Muscle layer of duodenum (tissue), 2 donors: ENCODE measurements at regions not wholly inside any gene's neighbourhood (a gene's known extent, or its start where the extent isn't known, plus 50 kb on each side); places are given as distances from the start of the nearest gene placed in this dataset.

Source experiments
- H3K27ac ChIP-seq: one replicate; pipeline ENCODE4 v1.7.0; 2013; ENCODE audit warnings: mild to moderate bottlenecking, low read length
- H3K27me3 ChIP-seq: one replicate; pipeline ENCODE4 v1.7.0; 2013; ENCODE audit warnings: low read depth, mild to moderate bottlenecking, control low read depth, low read length
- H3K36me3 ChIP-seq, 2 donors: one replicate each; pipeline ENCODE4 v1.7.0; 2013; ENCODE audit warnings: low read length in 2 of 2, control low read depth in 1 of 2, mild to moderate bottlenecking in 1 of 2; ENCODE audit not compliant: insufficient read depth in 2 of 2, control insufficient read depth in 1 of 2
- H3K4me1 ChIP-seq, 2 donors: one replicate each; pipeline ENCODE4 v1.7.0; 2013; ENCODE audit warnings: low read length in 2 of 2, mild to moderate bottlenecking in 2 of 2, control low read depth in 1 of 2, moderate library complexity in 1 of 2; ENCODE audit not compliant: insufficient read depth in 2 of 2, control insufficient read depth in 1 of 2
- H3K4me3 ChIP-seq, 2 donors: one replicate each; pipeline ENCODE4 v1.7.0; 2013; ENCODE audit warnings: low read length in 2 of 2, low read depth in 1 of 2, mild to moderate bottlenecking in 1 of 2
- H3K9me3 ChIP-seq, 2 donors: one replicate each; pipeline ENCODE4 v1.7.0; 2013; ENCODE audit warnings: low read length in 2 of 2, control low read depth in 1 of 2, mild to moderate bottlenecking in 1 of 2; ENCODE audit not compliant: control insufficient read depth in 1 of 2
- donor health status: healthy.

DNA sequence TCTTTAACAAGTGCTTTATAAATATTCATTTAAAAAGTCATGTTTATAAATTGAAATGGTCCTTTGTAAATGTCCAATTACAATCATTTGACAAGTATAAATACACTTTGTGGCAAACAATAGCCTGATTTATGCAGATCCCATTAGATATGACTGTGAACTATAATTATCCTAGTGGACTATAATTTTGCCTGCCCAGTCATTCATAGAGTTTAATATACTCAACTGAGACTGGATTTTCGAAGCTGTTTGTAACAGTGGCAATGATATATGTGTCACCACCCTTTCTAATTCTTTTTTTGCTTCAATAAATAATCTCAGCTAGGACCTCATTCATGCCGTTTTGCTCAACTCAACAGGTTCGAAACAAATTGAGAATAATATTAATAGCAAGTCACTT is 732.0 kb downstream of the PCDH18 start:
- no peaks in the 10 kb centered on the region for H3K27me3 ChIP-seq
- no peaks in the 10 kb centered on the region for H3K9me3 ChIP-seq
- no peak overlapping the region for H3K4me3 ChIP-seq
- H3K36me3 ChIP-seq: no peaks in the 10 kb centered on the region
- no peak overlapping the region for H3K27ac ChIP-seq
- H3K4me1 ChIP-seq: no peaks in the 10 kb centered on the region

DNA sequence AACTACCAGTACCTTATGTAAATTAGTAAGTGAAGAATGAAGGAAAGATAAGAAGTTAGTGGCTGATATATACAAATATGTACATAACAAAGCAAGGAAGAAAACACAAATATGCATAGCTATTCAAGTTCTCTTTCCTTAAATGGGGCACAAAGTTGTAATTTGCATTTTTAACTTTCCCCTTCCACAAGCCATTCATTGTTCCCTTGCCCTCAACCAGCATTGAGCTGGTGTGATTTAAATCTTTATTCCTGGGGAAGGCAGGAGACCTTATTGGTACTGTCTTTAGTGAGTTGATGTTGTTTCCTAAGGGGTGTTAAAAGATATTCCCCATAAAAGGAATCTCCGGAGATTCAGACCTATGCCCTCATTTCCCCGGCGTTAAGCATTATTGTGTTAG is 735.3 kb downstream of the PCDH18 start:
- Histone ChIP-seq H3K4me1 (no peaks in the 10 kb centered on the region), H3K27me3 (no peaks in the 10 kb centered on the region), H3K27ac (no peak overlapping the region), H3K4me3 (no peak overlapping the region), H3K36me3 (no peaks in the 10 kb centered on the region), H3K9me3 (no peaks in the 10 kb centered on the region)

DNA sequence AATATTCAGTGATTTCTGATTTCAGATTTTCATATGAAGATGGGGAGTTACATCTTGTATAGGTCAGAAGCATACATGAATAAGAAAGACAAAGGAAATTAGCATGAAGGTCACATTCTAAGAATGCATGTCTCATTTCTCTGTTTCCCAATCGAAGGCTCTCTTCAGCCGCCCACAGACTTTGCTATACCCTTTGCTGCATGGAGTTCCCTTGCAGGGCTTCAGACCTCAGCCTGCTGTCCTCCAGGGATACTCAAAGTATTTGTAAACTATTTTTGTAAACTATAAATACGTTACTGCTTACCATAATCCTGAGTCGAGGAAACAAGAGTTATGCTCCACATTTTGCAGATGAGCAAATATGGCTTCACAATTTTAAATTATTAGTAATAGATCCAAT is 738.4 kb downstream of the PCDH18 start:
- H3K36me3 ChIP-seq: no peaks in the 10 kb centered on the region
- H3K4me1 ChIP-seq: no peaks in the 10 kb centered on the region
- no peaks in the 10 kb centered on the region for H3K27me3 ChIP-seq
- H3K27ac ChIP-seq: no peak overlapping the region
- no peak overlapping the region for H3K4me3 ChIP-seq
- H3K9me3 ChIP-seq: no peaks in the 10 kb centered on the region

DNA sequence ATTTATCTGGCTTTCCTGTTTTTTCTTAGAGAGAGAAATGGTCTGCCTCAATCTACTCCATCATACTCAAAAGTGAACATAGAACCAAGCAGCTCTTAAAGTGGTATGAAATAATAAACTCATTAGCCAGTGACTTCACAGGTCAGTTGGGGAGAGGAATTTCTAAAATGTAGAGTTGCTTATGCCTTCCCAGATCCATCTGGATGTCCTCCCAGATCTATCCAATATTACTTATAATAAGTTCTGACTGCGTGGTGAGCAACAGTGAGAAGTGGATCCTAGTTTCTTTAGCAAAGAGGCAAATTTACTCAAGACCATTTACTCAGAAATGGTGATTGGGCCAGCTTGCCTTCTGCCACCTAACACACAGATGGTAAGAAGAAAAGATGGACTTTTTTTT is 748.0 kb downstream of the PCDH18 start:
- H3K27ac ChIP-seq: no peak overlapping the region
- H3K4me3 ChIP-seq: no peak overlapping the region
- H3K27me3 ChIP-seq: no peaks in the 10 kb centered on the region
- no peaks in the 10 kb centered on the region for H3K9me3 ChIP-seq
- H3K4me1 ChIP-seq: peaks cover 0 to 2% of the 10 kb centered on the region in 2 donors
- no peaks in the 10 kb centered on the region for H3K36me3 ChIP-seq

DNA sequence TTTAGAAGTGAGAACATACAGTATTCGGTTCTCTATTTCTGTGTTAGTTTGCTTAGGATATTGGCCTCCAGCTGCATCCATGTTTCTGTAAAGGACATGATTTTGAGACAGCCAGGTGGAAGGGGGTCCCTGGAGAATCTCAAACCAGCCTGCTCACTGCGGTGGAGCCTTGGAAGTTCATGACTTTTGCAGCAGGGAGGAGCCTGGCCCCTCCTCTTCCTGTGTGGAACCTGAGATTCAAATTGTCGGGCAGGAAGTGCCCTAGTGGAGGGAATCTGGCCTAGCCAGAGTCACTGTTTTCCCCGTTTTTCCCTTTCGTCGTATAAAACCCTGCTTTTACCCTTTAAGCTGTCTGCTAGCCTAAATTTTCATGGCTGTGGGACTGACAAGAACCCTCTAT is 762.6 kb downstream of the PCDH18 start:
- Histone ChIP-seq H3K4me1 (no peaks in the 10 kb centered on the region), H3K9me3 (no peaks in the 10 kb centered on the region), H3K27ac (no peak overlapping the region), H3K27me3 (no peaks in the 10 kb centered on the region), H3K36me3 (no peaks in the 10 kb centered on the region), H3K4me3 (no peak overlapping the region)

DNA sequence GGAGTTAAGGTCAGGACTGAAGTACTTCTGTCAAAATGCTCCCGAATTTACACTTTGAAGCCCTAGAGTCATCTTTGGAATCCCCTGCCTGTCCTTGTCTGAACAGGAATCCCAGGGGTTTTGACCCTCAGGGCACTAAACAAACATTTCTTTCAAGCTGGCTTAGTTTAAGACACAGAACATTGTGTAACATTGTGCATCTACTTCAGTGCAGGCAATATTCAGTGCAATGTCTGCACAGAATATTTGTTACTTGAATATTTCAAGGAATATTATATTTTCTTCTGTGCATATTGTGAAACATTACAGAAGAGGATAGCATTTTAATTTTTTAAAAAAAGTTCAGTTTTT is 763.4 kb downstream of the PCDH18 start:
- H3K27me3 ChIP-seq: no peaks in the 10 kb centered on the region
- no peaks in the 10 kb centered on the region for H3K4me1 ChIP-seq
- no peaks in the 10 kb centered on the region for H3K36me3 ChIP-seq
- H3K4me3 ChIP-seq: no peak overlapping the region
- H3K27ac ChIP-seq: no peak overlapping the region
- H3K9me3 ChIP-seq: no peaks in the 10 kb centered on the region

DNA sequence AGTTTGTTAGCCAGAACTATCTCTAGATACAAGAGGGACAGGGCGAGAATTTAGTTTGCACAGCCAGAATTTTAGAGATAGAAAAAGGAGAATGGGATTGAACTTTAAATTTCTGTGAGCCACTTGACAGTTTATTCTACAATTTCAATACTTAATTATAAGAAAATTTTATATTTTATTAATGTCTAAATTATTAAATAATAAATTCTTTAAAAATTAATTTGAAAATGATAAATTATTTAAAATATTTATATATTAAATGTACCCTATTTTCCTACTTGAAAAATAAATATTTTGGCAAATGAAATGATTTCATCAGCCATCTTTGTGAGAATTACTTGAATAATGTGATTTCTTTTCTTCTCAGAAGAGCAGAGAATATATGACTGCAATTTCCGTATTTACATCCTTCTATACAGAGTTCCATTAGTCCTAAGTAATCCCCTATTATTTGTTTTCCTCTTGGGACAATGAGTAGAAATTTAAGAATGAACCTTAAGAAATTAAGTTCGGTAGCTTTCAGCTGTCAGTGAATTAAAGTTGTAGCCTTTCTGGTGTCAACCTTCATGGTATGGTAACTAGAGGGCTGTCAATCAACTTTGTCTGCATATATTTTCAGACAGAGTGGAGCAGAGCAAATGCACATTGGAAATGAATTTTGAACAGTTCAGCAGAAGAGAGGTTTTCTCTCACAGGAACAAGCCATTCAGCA is 763.9 kb downstream of the PCDH18 start:
- no peaks in the 10 kb centered on the region for H3K27me3 ChIP-seq
- no peaks in the 10 kb centered on the region for H3K36me3 ChIP-seq
- no peak overlapping the region for H3K4me3 ChIP-seq
- H3K4me1 ChIP-seq: no peaks in the 10 kb centered on the region
- no peaks in the 10 kb centered on the region for H3K9me3 ChIP-seq
- H3K27ac ChIP-seq: no peak overlapping the region

DNA sequence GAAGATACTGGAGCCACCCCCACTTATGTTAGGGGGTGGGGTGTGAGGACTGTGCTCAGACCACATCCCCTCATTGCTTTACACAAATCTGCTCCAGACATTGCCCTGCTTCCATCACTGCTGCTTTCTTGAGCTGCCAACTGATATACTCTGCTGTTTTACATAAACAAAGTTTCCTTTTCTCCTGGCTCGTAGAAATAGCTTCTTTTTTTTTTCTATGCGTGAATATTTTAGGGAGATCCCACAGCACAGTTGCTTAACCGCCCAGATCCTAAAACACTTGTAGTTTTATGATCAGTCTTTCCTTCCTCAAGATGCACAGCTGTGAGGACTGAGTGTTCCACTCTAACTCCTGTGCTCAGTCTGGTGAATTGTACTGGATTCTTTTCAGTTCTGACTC is 768.4 kb downstream of the PCDH18 start:
- Histone ChIP-seq H3K9me3 (no peaks in the 10 kb centered on the region), H3K4me3 (no peak overlapping the region), H3K36me3 (no peaks in the 10 kb centered on the region), H3K27ac (no peak overlapping the region), H3K27me3 (no peaks in the 10 kb centered on the region), H3K4me1 (no peaks in the 10 kb centered on the region)

DNA sequence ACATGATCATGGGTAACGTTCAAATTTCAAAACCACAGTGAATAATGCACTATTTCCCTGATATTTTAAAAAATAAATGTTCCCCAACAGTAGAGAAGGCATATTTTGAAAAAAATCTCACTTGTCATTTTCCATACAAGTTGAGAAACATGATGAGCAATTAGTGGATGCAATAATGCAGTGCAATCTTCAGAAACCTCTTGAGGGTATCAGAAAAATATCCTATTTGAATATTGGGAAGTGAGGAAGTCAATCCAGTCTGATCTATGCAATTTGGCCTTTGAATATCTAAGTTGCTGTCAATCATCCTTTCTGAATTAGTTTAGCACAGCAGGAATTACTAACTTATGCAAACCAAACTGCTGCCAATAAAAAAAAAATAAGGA is 776.8 kb downstream of the PCDH18 start:
- Histone ChIP-seq H3K9me3 (no peaks in the 10 kb centered on the region), H3K27me3 (no peaks in the 10 kb centered on the region), H3K4me1 (no peaks in the 10 kb centered on the region), H3K4me3 (no peak overlapping the region), H3K27ac (no peak overlapping the region), H3K36me3 (no peaks in the 10 kb centered on the region)

DNA sequence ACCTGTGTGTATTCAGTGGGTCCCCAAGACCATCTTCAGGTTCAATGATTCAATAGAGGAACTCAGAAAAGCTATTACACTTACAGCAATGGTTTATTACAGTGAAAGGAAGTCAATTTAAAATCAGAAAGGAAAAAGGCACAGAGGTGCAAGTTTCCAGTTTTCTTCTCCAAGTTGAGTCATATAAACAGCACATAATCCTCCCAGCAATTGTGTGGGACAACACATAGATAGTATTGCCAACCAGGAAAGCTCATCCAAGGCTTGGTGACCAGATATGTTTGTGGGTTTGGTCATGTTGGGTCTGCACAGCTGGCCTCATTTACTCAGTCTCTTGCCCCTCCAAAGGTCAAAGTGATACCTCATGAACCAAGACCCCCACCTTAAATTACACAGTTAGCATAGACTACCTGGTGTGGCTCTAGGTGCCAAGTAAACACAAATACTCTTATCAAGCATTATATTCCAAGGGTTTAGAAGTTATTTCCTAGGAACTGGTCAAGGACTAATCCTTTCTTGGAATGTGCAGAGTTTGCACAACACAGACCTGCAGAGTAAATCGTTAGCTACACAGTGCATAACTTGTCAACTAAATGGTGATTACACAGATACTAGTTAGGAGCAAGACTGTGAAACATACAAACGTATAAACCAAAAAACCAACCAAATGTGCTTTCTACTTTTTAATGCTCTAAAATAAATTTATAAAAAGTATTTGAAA is 777.3 kb downstream of the PCDH18 start:
- no peaks in the 10 kb centered on the region for H3K36me3 ChIP-seq
- no peak overlapping the region for H3K27ac ChIP-seq
- H3K27me3 ChIP-seq: no peaks in the 10 kb centered on the region
- no peak overlapping the region for H3K4me3 ChIP-seq
- H3K4me1 ChIP-seq: no peaks in the 10 kb centered on the region
- H3K9me3 ChIP-seq: no peaks in the 10 kb centered on the region

DNA sequence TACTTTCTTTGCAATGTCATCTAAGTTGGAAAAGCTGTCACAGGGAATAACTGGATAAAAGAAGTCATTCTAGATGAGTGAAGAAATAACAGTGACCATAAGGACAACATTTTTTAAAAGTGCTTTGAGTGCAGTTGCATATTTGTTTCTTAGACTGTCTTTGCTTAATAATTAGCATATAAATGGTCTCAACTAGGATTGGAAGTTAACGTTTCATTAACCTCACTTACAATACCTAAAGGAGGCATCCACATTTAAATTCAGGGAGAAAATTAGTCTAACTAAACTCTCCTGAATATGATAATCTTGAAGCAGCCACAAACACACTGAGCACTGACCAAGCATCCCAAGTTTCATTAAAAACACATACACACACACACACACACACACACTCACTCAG is 780.7 kb downstream of the PCDH18 start:
- Histone ChIP-seq H3K27me3 (no peaks in the 10 kb centered on the region), H3K27ac (no peak overlapping the region), H3K4me3 (no peak overlapping the region), H3K9me3 (no peaks in the 10 kb centered on the region), H3K36me3 (no peaks in the 10 kb centered on the region), H3K4me1 (no peaks in the 10 kb centered on the region)

DNA sequence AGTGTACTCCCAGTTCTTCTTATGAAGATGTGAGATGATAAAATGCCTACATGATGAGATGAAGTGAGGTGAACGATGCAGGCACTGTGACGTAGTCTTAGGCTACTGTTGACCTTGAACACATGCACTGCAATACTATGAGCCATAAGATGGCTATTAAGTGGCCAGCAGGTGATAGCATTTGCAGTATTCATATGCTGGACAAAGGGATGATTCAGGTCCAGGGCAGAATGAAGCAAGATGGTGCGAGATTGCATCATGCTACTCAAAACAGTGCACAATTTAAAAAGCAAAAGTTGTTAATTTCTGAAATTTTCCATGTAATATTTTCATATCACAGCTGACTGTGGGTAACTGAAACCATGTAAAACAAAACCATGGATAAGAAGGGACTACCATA is 781.4 kb downstream of the PCDH18 start:
- no peaks in the 10 kb centered on the region for H3K4me1 ChIP-seq
- no peaks in the 10 kb centered on the region for H3K27me3 ChIP-seq
- H3K36me3 ChIP-seq: no peaks in the 10 kb centered on the region
- no peak overlapping the region for H3K27ac ChIP-seq
- H3K9me3 ChIP-seq: no peaks in the 10 kb centered on the region
- no peak overlapping the region for H3K4me3 ChIP-seq
